SK-N-MC (cell line): ENCODE measurements at regions not wholly inside any gene's neighbourhood (a gene's known extent, or its start where the extent isn't known, plus 50 kb on each side); places are given as distances from the start of the nearest gene placed in this dataset.

Source experiments
- DNase-seq: peaks from one replicate; pipeline ENCODE4 v3.0.0-alpha.2; 2011; ENCODE audit warnings: low read depth, low spot score
- H3K27ac ChIP-seq: fragments of 200-600 bp; sonication (generic); 2 replicates; pipeline ENCODE4 v1.5.1; 2016; ENCODE audit warnings: mixed run types
- H3K36me3 ChIP-seq: fragments of 200-600 bp; sonication (generic); 2 replicates; pipeline ENCODE4 v1.6.1; 2017; ENCODE audit warnings: antibody characterized with exemption, low read length, mixed read lengths; ENCODE audit not compliant: insufficient read depth
- H3K4me3 ChIP-seq: fragments of 200-600 bp; sonication (generic); 2 replicates; pipeline ENCODE4 v1.5.1; 2016
- H3K9ac ChIP-seq: fragments of 200-600 bp; sonication (generic); 2 replicates; pipeline ENCODE4 v1.8.0; 2017; ENCODE audit warnings: mixed run types, mixed read lengths; ENCODE audit not compliant: insufficient read length
- H3K9me3 ChIP-seq: fragments of 200-600 bp; sonication (generic); 2 replicates; pipeline ENCODE4 v1.6.1; 2017; ENCODE audit warnings: low read depth, mild to moderate bottlenecking, antibody characterized with exemption, low read length, moderate library complexity, mixed read lengths
- EZH2 ChIP-seq: fragments of 200-600 bp; sonication (generic); IDR thresholded peaks from one replicate; pipeline ENCODE4 v1.6.1; 2017; ENCODE audit warnings: antibody characterized with exemption
- FOXP2 ChIP-seq: optimal IDR thresholded peaks from 2 replicates; pipeline ENCODE3; 2011; ENCODE audit warnings: mild to moderate bottlenecking, moderate library complexity; ENCODE audit not compliant: insufficient read depth; ENCODE audit errors: extremely low read length, control extremely low read depth
- POLR2AphosphoS5 ChIP-seq: IDR thresholded peaks from 2 replicates; pipeline ENCODE4 v1.6.1; 2012; ENCODE audit warnings: mild to moderate bottlenecking, low read depth, low read length, borderline replicate concordance

- H3K9ac ChIP-seq: no peak overlapping the region
- H3K9me3 ChIP-seq: no peaks in the 10 kb centered on the region
- DNase-seq: no peak
- TF ChIP-seq EZH2 (no peak), FOXP2 (no peak), POLR2AphosphoS5 (no peak)
- H3K27ac ChIP-seq: no peak overlapping the region
- no peak overlapping the region for H3K4me3 ChIP-seq
- H3K36me3 ChIP-seq: no peaks in the 10 kb centered on the region
These were observed 66.1 kb upstream of the CTNNBL1 start for GRCh38 chr20:37627767-37628130.

- Histone ChIP-seq H3K9ac (no peak overlapping the region), H3K4me3 (no peak overlapping the region), H3K27ac (no peak overlapping the region), H3K36me3 (no peaks in the 10 kb centered on the region), H3K9me3 (no peaks in the 10 kb centered on the region)
- TF ChIP-seq EZH2: no peak
- TF ChIP-seq FOXP2: no peak
- TF ChIP-seq POLR2AphosphoS5: no peak
- DNase-seq: no peak
These were observed 66.6 kb upstream of the CTNNBL1 start for GRCh38 chr20:37627060-37627766.

DNA sequence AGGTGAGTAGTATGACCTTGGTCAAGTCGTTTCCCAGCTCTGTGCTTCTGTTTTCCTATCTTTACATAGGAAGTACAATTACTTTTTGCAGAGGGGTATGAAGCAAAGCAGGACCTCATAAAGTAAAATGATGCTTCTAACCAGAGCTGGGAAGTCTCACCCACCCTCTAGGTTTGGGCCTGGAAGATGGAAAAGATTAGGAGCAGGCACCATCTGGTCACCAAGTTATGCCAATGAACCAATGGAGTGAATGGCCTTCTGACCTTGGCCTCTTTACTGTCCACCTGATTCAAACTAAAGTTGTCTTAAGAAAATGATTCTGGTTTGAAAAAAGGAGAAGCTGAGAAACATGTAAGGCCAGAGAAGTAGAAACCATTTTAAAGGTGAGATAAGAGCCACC lies 68.9 kb upstream of the CTNNBL1 start:
- no peaks in the 10 kb centered on the region for H3K9me3 ChIP-seq
- no peak overlapping the region for H3K9ac ChIP-seq
- TF ChIP-seq POLR2AphosphoS5: no peak
- TF ChIP-seq EZH2: no peak
- no peak for TF ChIP-seq FOXP2
- H3K36me3 ChIP-seq: no peaks in the 10 kb centered on the region
- H3K27ac ChIP-seq: no peak overlapping the region
- no peak for DNase-seq
- H3K4me3 ChIP-seq: no peak overlapping the region

GRCh38 chr20:37622728-37623127 lies 71.1 kb upstream of the CTNNBL1 start:
- Histone ChIP-seq H3K4me3 (no peak overlapping the region), H3K27ac (no peak overlapping the region), H3K9ac (no peak overlapping the region), H3K36me3 (no peaks in the 10 kb centered on the region), H3K9me3 (no peaks in the 10 kb centered on the region)
- no peak for DNase-seq
- no peak for TF ChIP-seq FOXP2
- no peak for TF ChIP-seq EZH2
- TF ChIP-seq POLR2AphosphoS5: no peak

- H3K9ac ChIP-seq: no peak overlapping the region
- DNase-seq: no peak
- no peaks in the 10 kb centered on the region for H3K9me3 ChIP-seq
These were observed 74.3 kb upstream of the CTNNBL1 start for GRCh38 chr20:37619496-37619895.

GRCh38 chr20:37616110-37616425 lies 77.8 kb upstream of the CTNNBL1 start:
- no peak for TF ChIP-seq FOXP2
- TF ChIP-seq POLR2AphosphoS5: no peak
- TF ChIP-seq EZH2: no peak
- DNase-seq: no peak
- no peaks in the 10 kb centered on the region for H3K36me3 ChIP-seq
- no peaks in the 10 kb centered on the region for H3K9me3 ChIP-seq
- no peak overlapping the region for H3K9ac ChIP-seq
- H3K27ac ChIP-seq: no peak overlapping the region
- H3K4me3 ChIP-seq: no peak overlapping the region

More at GRCh38 chr20:37619496-37619895, 74.3 kb upstream of the CTNNBL1 start:
- TF ChIP-seq EZH2 (no peak), POLR2AphosphoS5 (no peak), FOXP2 (no peak)
- Histone ChIP-seq H3K27ac (no peak overlapping the region), H3K4me3 (no peak overlapping the region), H3K36me3 (no peaks in the 10 kb centered on the region)

GRCh38 chr20:37615340-37616109 lies 78.3 kb upstream of the CTNNBL1 start:
- H3K27ac ChIP-seq: no peak overlapping the region
- H3K36me3 ChIP-seq: no peaks in the 10 kb centered on the region
- no peak overlapping the region for H3K9ac ChIP-seq
- no peak overlapping the region for H3K4me3 ChIP-seq
- no peak for DNase-seq
- TF ChIP-seq POLR2AphosphoS5 (no peak), FOXP2 (no peak), EZH2 (no peak)
- no peaks in the 10 kb centered on the region for H3K9me3 ChIP-seq

- Histone ChIP-seq H3K9ac (no peak overlapping the region), H3K36me3 (no peaks in the 10 kb centered on the region), H3K9me3 (no peaks in the 10 kb centered on the region), H3K4me3 (no peak overlapping the region), H3K27ac (no peak overlapping the region)
- DNase-seq: no peak
- TF ChIP-seq FOXP2: no peak
- TF ChIP-seq EZH2: no peak
- no peak for TF ChIP-seq POLR2AphosphoS5
These were observed 82.0 kb upstream of the CTNNBL1 start for GRCh38 chr20:37611852-37612251.
